ENCODE measurements at regions not wholly inside any gene's neighbourhood (a gene's known extent, or its start where the extent isn't known, plus 50 kb on each side); places are given as distances from the start of the nearest gene placed in this dataset.

DNA sequence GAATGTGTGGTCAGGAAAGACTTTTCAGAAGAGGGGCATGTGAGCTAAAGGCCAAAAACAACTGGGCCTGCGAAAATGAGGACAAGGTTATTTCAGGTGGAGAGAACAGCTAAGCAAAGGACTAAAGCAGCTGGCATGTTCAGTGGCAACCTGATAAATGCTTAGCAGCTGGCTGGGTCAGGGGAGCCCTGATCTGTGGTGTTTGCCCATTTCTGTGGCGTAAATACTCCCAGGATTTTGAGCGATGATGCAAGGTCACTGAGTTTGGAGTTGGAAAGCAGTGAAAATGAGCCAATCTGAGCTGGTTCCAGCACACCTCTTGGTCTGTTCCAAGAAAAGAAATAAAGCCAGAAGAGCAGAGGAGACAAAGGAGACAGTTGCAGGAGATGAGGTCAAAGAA is 704.3 kb downstream of the UQCRFS1 start:
- TF ChIP-seq, protein P1, sequence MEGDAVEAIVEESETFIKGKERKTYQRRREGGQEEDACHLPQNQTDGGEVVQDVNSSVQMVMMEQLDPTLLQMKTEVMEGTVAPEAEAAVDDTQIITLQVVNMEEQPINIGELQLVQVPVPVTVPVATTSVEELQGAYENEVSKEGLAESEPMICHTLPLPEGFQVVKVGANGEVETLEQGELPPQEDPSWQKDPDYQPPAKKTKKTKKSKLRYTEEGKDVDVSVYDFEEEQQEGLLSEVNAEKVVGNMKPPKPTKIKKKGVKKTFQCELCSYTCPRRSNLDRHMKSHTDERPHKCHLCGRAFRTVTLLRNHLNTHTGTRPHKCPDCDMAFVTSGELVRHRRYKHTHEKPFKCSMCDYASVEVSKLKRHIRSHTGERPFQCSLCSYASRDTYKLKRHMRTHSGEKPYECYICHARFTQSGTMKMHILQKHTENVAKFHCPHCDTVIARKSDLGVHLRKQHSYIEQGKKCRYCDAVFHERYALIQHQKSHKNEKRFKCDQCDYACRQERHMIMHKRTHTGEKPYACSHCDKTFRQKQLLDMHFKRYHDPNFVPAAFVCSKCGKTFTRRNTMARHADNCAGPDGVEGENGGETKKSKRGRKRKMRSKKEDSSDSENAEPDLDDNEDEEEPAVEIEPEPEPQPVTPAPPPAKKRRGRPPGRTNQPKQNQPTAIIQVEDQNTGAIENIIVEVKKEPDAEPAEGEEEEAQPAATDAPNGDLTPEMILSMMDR (IDR thresholded peaks at IDR 0.05; ENCODE audit: low read depth, low read length), result no peak
- DNase-seq (ENCODE audit: extremely low read depth, low read depth), result no peak

GRCh38 chr19:28505933-28506332 is 707.0 kb downstream of the UQCRFS1 start:
- TF ChIP-seq, protein P1 (IDR thresholded peaks at IDR 0.05; ENCODE audit: low read depth, low read length), result no peak
- DNase-seq (ENCODE audit: extremely low read depth, low read depth), result no peak

- TF ChIP-seq, protein P1 (IDR thresholded peaks at IDR 0.05; ENCODE audit: low read depth, low read length), result no peak
- DNase-seq (ENCODE audit: extremely low read depth, low read depth), result no peak
Measured at GRCh38 chr19:28505134-28505533, 707.8 kb downstream of the UQCRFS1 start.

DNA sequence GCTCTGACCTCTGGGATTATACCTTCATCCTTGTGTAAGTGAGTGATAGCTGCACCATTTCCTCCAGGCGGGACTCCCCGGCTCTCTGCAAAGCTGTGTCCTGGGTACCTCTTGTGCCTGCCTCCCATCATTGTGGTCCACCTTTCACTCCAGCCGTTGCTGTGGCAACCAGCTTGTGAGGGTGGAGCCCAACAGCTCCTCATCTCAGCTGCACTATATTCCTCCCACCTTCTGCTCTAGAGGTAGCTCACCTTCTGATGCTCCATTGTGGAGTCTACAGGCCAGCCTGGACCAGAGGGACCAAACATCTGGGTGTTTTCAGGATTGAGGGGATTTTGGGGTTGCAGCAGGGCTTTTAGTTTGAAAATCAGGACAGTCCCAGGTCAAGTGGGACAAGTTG is 708.2 kb downstream of the UQCRFS1 start:
- TF ChIP-seq, protein P1 (IDR thresholded peaks at IDR 0.05; ENCODE audit: low read depth, low read length), result no peak
- DNase-seq (ENCODE audit: extremely low read depth, low read depth), result no peak

DNA sequence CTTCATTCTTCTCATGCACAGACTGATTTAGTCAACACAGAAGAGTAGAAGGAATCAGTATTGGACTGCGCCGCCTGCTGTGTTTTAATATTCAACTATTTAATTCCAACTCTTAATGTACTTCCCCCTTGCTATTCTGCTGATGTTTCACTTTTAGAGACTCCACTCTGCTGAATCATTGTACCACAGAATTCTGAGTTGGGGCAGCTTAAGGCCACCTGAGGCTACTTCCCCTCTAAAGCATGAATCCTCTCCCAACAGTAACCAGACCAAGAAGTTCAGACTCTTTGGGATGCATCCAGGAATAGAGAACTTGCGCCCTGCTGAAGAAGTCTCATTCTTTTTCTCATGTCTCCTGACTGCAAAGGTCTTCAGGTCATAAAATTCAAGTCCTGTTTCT is 708.8 kb downstream of the UQCRFS1 start:
- DNase-seq (ENCODE audit: extremely low read depth, low read depth), result no peak

DNA sequence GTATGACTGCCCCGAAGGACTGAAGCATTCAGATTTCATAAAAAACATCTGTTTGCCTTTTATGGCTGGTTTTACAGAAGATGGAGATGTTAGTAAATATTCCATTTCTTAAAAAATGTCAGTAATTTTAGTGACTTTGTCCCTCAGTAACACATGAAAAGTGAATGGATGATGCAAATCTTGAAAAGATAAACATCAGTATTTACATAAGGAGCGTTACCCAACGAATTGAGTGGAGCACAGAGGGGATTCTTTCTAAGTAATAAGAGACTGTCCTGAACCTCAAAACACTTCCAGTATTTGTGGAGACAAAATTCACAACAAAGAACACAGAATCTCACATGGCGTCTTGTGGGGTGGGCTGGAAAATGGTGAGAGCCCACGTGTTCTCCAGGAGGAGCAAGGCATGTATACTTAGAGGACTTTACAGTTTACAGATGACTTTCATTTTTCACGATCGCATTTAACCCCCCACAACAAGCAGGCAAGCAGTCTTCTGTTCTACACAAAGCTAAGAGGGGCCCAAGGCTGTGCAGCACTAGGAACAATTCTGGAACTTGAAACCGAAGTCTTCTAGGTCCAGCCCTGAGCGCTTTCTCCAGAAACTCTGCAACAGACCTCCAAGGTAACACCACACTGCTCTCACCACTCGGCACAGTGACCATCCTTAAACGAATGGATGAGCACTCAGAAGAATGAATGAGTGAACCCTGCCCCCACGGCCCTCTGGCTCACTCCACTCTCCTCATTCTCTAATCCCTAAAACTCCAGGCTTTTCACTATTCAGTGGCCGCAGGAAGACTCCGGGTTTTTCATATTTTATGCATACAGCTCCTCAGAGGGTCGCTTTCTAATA is 709.8 kb downstream of the UQCRFS1 start:
- TF ChIP-seq, protein P1 (IDR thresholded peaks at IDR 0.05; ENCODE audit: low read depth, low read length), result no peak
- DNase-seq (ENCODE audit: extremely low read depth, low read depth), result no peak

More for the DNA sequence above, 708.8 kb downstream of the UQCRFS1 start:
- TF ChIP-seq, protein P1 (IDR thresholded peaks at IDR 0.05; ENCODE audit: low read depth, low read length), result no peak

DNA sequence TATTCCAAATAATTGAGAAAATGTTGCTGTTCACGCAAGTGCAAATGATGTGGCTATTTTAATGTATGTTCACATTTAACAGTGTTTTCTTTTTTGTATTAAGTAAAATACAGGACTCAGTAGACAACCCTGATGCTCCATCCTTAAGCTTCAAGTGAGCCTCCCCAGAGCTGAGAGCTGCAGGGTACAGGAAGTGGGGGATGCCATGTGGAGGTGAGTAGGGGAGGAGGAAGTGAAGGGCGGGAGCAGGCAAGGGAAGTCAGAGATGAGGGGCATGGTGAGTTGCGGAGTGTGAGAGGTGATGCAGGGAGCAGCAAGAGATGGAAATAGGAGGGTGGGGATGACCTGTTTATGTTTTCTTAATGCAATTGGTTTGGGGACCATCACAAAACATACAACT is 711.0 kb downstream of the UQCRFS1 start:
- DNase-seq (ENCODE audit: extremely low read depth, low read depth), result no peak
- TF ChIP-seq, protein P1 (IDR thresholded peaks at IDR 0.05; ENCODE audit: low read depth, low read length), result no peak

Measured in AG09319 (cell line).